ENCODE measurements at regions not wholly inside any gene's neighbourhood (a gene's known extent, or its start where the extent isn't known, plus 50 kb on each side); places are given as distances from the start of the nearest gene placed in this dataset.

- POLR2A ChIA-PET: no interaction called here
Observed at GRCh38 chr3:70849911-70850699, 537.7 kb upstream of the MDFIC2 start.

More at GRCh38 chr3:70849911-70850699, 537.7 kb upstream of the MDFIC2 start:
- WGBS (ENCODE audit: insufficient coverage, low coverage, missing lambda C conversion rate): 0% methylated on average over 6 of the region's 6 CpGs
- no peak overlapping the region for H3K27ac ChIP-seq (ENCODE audit: extremely low read depth, low read depth, low read length)
- in situ Hi-C loops (cut with MboI): no loop called here
- H3K4me2 ChIP-seq (ENCODE audit: insufficient read depth, low read length): no peak overlapping the region
- no peaks in the 10 kb centered on the region for H4K20me1 ChIP-seq (replicated peaks; ENCODE audit: control insufficient read depth, insufficient read depth, low read length)
- no peaks in the 10 kb centered on the region for H3K36me3 ChIP-seq (ENCODE audit: control insufficient read depth, insufficient read depth, low read length)
- no TSS peak for BruUV-seq (replicated peaks)
- FAIRE-seq (no peak), DNase-seq (ENCODE audit: extremely low read depth in 1 of 4, low spot score in 3 of 4) (no peak), ATAC-seq (no peak)
- H3K27me3 ChIP-seq (ENCODE audit: control insufficient read depth in 2 of 2, insufficient read depth in 2 of 2, low read length in 2 of 2): peaks cover 0 to 10% of the 10 kb centered on the region in 2 experiments; a peak in 2 of 5 replicates
- H3K79me2 ChIP-seq (ENCODE audit: control insufficient read depth, insufficient read depth, low read length): no peaks in the 10 kb centered on the region
- CTCF ChIA-PET (ENCODE audit: low intra/inter-chr PET ratio): no interaction called here
- TF ChIP-seq NFIC (IDR thresholded peaks at IDR 0.05) (0 out of 2 replicates have a peak, but pooled peaks have one; percentile 11), FOXO4 (CRISPR knock-in tag; IDR thresholded peaks at IDR 0.05) (no peak), PHB (CRISPR knock-in tag; IDR thresholded peaks at IDR 0.05) (no peak)
- no peak overlapping the region for H3K9ac ChIP-seq (ENCODE audit: insufficient read depth in 1 of 2, low read depth in 2 of 2, low read length in 2 of 2)
- H3K9me1 ChIP-seq (ENCODE audit: control insufficient read depth, insufficient read depth, low read length): no peaks in the 10 kb centered on the region
- H3K9me3 ChIP-seq (replicated peaks; ENCODE audit: control insufficient read depth, insufficient read depth, low read depth, low read length): no peaks in the 10 kb centered on the region
- no peak overlapping the region for H2AFZ ChIP-seq (ENCODE audit: low read depth, low read length)
- intact Hi-C loops (cut with micrococcal nuclease): no loop called here
- H3K4me1 ChIP-seq (replicated peaks in 1 of 2; ENCODE audit: control insufficient read depth in 2 of 2, insufficient read depth in 2 of 2, low read length in 2 of 2): no peaks in the 10 kb centered on the region
- no peak overlapping the region for H3K4me3 ChIP-seq
